ENCODE measurements at regions not wholly inside any gene's neighbourhood (a gene's known extent, or its start where the extent isn't known, plus 50 kb on each side); places are given as distances from the start of the nearest gene placed in this dataset.

GRCh38 chr4:176404621-176405020 is 84.9 kb downstream of the SPCS3 start:
- DNase-seq (ENCODE audit: low spot score in 2 of 2, unreplicated experiment in 2 of 2): no peak
- no peaks in the 10 kb centered on the region for H3K27me3 Mint-ChIP-seq (ENCODE audit: low read depth)
- no peak for TF ChIP-seq CTCF (IDR thresholded peaks at IDR 0.05; ENCODE audit: unreplicated experiment)

GRCh38 chr4:176406297-176406696 is 86.5 kb downstream of the SPCS3 start:
- no peaks in the 10 kb centered on the region for H3K36me3 Mint-ChIP-seq
- H3K27ac Mint-ChIP-seq: no peak overlapping the region
- H3K27me3 Mint-ChIP-seq (ENCODE audit: low read depth): no peaks in the 10 kb centered on the region
- no peaks in the 10 kb centered on the region for H3K4me1 Mint-ChIP-seq
- H3K4me3 Mint-ChIP-seq: no peak overlapping the region
- DNase-seq (ENCODE audit: low spot score in 2 of 2, unreplicated experiment in 2 of 2): no peak
- TF ChIP-seq CTCF (IDR thresholded peaks at IDR 0.05; ENCODE audit: unreplicated experiment): no peak
- peaks cover 19% of the 10 kb centered on the region for H3K9me3 Mint-ChIP-seq

More at GRCh38 chr4:176404621-176405020, 84.9 kb downstream of the SPCS3 start:
- Mint-ChIP-seq H3K9me3 (peaks cover 13% of the 10 kb centered on the region), H3K27ac (no peak overlapping the region), H3K4me3 (no peak overlapping the region), H3K36me3 (no peaks in the 10 kb centered on the region), H3K4me1 (no peaks in the 10 kb centered on the region)

- no peaks in the 10 kb centered on the region for H3K27me3 Mint-ChIP-seq (ENCODE audit: low read depth)
- no peak overlapping the region for H3K4me3 Mint-ChIP-seq
- no peaks in the 10 kb centered on the region for H3K4me1 Mint-ChIP-seq
- no peak for DNase-seq (ENCODE audit: low spot score in 2 of 2, unreplicated experiment in 2 of 2)
- H3K9me3 Mint-ChIP-seq: peaks cover 21% of the 10 kb centered on the region
- peaks cover 2% of the 10 kb centered on the region for H3K36me3 Mint-ChIP-seq
- no peak for TF ChIP-seq CTCF (IDR thresholded peaks at IDR 0.05; ENCODE audit: unreplicated experiment)
- H3K27ac Mint-ChIP-seq: no peak overlapping the region
These were observed 87.0 kb downstream of the SPCS3 start for GRCh38 chr4:176406736-176407135.

GRCh38 chr4:176409627-176410026 is 89.9 kb downstream of the SPCS3 start:
- TF ChIP-seq CTCF (IDR thresholded peaks at IDR 0.05; ENCODE audit: unreplicated experiment): no peak
- H3K27ac Mint-ChIP-seq: no peak overlapping the region
- H3K36me3 Mint-ChIP-seq: peaks cover 2% of the 10 kb centered on the region
- no peaks in the 10 kb centered on the region for H3K4me1 Mint-ChIP-seq
- DNase-seq (ENCODE audit: low spot score in 2 of 2, unreplicated experiment in 2 of 2): no peak
- H3K4me3 Mint-ChIP-seq: no peak overlapping the region
- H3K27me3 Mint-ChIP-seq (ENCODE audit: low read depth): no peaks in the 10 kb centered on the region
- H3K9me3 Mint-ChIP-seq: peaks cover 20% of the 10 kb centered on the region

GRCh38 chr4:176413171-176413570 is 93.4 kb downstream of the SPCS3 start:
- Mint-ChIP-seq H3K27me3 (ENCODE audit: low read depth) (peaks cover 1% of the 10 kb centered on the region), H3K27ac (no peak overlapping the region), H3K4me1 (no peaks in the 10 kb centered on the region), H3K4me3 (no peak overlapping the region), H3K36me3 (peaks cover 2% of the 10 kb centered on the region), H3K9me3 (peaks cover 23% of the 10 kb centered on the region)
- no peak for TF ChIP-seq CTCF (IDR thresholded peaks at IDR 0.05; ENCODE audit: unreplicated experiment)
- no peak for DNase-seq (ENCODE audit: low spot score in 2 of 2, unreplicated experiment in 2 of 2)

- no peaks in the 10 kb centered on the region for H3K4me1 Mint-ChIP-seq
- H3K27me3 Mint-ChIP-seq (ENCODE audit: low read depth): peaks cover 3% of the 10 kb centered on the region
- TF ChIP-seq CTCF (IDR thresholded peaks at IDR 0.05; ENCODE audit: unreplicated experiment): no peak
- no peak for DNase-seq (ENCODE audit: low spot score in 2 of 2, unreplicated experiment in 2 of 2)
- no peak overlapping the region for H3K4me3 Mint-ChIP-seq
- H3K36me3 Mint-ChIP-seq: no peaks in the 10 kb centered on the region
- peaks cover 3% of the 10 kb centered on the region for H3K9me3 Mint-ChIP-seq
- no peak overlapping the region for H3K27ac Mint-ChIP-seq
These were observed 102.2 kb downstream of the SPCS3 start for GRCh38 chr4:176422001-176422400.
